Umbilical cord (tissue), 1 donor: ENCODE measurements at regions not wholly inside any gene's neighbourhood (a gene's known extent, or its start where the extent isn't known, plus 50 kb on each side); places are given as distances from the start of the nearest gene placed in this dataset.

Experiments
- DNase-seq: peaks from one replicate; pipeline ENCODE4 v3.0.0-alpha.2; 2015; ENCODE audit warnings: low spot score

DNA sequence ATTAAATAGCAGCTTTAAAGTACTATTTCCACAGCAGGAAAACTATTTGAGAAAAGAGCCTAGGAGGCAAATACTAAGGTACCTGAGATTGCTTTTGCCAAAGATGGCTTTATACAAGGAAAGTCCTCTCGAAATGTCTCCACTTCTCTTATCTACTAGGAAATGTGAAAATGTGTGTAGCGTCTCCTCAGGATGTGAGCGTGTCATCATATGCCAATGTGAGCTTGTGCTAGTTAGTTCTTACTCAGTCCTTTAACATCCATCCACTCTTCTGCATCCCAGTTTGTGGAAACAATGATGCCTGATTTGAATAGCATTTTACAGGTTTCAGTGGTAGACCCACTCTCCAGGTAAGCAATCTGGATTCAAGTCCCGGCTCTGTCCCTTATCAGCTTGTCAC lies 421.0 kb downstream of the DYNC2H1 start:
- DNase-seq: no peak

DNA sequence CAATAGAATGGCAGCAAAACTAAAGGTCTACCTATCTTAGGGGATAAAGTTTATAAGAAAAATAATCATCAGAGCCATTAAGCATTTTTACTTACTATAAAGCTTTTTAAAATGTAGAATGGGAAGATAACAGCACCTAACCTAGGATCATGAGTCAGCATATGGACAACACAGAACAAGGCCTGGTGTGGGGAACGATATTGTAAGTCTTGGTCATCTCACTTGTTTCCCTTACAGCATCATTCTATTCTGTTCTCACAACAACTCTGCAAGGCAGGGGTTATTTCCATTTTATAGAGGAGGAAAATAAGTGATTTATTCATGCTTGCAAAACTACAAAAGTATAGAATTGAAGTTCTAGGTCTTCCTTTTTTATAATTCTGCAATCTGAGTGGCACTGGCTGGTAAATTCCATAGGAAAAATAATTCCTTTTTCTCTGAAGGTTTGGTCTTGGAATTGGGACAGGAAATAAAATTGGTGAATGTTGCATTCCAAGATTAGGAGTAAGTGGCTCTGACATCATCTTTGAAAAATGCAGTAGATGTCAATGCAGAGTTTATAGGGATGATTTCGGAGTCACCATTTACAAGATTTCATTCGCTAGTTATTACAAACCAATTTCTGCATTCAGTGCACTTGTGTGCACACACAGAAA lies 423.0 kb downstream of the DYNC2H1 start:
- DNase-seq: peak; percentile 20

DNA sequence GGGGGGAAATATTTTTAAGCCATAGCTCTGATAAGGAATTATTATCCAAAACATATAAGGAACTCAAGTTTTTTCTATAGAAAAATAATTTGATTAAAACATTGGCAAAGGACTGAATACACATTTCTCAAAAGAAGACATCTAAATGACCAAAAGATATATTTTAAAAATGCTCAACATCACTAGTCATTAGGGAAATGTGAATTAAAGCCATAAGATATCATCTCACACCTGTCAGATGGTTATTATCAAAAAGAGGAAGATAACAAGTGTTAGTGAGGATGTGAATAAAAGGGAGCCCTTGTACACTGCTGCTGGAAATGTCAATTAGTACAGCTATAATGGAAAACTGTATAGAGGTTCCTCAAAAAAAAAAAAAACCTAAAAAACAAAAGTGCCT lies 425.0 kb downstream of the DYNC2H1 start:
- no peak for DNase-seq

DNA sequence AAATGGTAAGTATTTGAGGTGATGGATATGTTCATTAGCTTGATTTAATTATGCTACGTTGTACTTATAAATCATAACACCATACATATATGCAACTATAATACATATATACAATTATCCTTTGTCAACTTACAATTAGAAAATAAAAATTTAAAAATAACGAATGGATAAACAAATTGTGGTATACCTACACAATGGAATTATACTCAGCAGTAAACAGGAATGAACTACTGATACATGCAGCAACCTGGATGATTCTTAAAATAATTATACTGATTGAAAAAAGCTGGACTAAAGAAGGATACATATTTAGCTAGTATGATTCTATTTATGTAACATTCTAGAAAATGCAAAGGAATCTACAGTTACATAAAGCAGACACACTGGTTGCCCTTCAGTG lies 425.7 kb downstream of the DYNC2H1 start:
- no peak for DNase-seq

DNA sequence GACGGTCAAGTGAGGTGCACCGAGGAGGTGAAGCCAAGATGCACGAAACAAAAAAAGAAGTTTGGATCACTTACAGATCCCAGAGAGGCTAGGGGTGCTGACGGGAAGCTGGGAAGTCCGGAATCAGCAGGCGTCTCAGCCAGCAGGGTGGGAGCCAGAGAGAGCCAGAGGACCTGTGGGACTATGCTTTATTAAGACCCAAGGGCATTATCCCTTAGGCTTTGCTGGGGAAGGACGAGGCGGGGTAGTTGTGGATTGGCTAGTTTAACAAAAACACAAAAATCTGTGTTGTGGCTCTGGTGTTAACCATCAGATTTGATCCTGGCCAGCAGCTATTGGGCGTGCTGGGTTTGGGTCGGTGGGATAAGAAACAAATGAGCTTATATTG lies 427.1 kb downstream of the DYNC2H1 start:
- DNase-seq: no peak

DNA sequence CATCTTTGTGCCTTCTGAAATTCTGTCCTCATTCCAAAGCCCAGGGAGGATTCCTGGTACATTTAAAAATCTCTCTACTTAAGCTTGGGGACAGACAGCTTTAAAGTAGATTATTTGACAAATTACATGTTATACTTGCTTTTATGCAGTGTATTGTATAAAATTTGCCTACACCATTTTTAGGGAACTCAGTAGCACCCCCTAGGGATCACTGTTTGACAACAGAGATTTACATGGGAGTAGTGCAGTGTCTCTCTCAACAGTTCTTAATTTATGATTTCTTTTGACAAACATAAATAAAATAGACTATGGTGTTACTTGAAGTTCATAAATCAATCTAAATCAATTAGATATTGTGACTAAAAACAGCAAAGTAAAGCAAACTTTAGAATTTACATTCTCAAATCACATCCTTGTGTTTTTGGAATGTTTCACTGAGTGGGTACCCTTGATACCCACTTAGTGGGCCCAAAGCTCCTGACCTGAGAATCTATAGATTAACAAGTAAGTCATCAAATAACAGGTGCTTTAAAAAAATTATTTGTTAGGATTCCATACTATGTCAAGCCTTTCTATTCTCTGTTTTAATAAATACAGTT lies 428.8 kb downstream of the DYNC2H1 start:
- no peak for DNase-seq

DNA sequence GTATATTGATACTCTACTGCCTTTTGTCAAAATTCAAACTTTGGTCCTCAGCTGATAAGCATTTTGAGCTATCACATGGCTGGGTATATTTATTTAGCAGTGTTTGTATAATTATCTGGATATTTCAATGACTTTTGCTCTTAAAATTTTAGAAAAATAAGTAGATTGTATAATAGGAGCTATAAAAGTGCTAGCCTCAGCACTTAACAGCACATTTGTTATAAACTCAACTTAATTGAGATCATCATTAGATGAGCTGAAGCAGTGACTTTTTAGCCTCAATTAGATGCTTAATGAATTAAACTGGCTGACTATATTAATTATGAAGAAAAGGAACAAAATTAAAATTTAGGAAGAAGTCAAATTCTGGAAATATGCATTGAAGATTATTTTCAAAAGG lies 429.9 kb downstream of the DYNC2H1 start:
- DNase-seq: no peak

DNA sequence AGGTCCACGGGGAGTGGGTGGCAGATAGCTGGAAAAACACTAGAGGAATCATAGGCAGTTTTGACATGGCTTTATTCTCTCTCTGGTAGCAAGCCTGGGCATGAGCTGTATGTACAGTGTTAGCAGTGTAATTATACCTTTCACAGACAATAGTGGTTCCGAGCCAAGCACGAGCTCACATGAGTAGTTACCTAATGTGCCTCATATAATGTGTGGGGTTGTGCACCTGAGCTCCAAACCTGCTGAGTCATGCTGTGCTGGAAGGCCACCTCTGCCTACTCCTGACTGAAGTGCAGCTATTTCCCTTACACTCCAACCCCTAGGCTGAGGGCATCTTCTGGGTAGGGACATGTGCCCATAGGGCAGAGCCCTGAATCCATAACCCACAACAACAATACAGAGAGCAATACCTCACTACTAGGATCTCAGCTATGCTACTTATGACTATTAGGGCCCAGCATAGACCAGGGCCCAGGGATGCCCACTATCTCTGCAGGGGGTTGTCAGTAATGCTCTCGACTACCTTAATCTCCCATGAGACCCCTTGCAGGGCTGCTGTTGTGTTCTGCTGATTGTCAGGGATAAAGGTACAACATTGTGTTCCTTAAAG lies 432.1 kb downstream of the DYNC2H1 start:
- DNase-seq: no peak

DNA sequence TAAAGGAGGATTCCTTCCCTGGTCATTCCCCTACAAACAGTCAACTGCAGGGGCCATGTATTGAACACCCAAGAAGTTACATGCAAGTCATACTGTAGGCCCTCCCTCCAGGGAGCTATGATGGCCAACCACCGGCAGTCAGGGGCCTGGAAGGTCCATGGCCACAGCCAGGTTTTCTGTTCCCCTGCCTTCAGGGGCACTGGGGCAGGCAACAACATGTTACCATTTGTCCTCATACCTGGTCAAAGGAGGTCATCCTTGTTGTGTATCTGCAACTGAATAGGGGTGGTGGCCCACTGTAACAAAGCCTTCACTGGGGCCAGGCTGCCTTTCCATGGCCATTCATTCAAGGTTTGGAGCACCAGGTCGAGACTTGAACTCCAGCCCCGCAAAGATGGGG lies 433.6 kb downstream of the DYNC2H1 start:
- no peak for DNase-seq

DNA sequence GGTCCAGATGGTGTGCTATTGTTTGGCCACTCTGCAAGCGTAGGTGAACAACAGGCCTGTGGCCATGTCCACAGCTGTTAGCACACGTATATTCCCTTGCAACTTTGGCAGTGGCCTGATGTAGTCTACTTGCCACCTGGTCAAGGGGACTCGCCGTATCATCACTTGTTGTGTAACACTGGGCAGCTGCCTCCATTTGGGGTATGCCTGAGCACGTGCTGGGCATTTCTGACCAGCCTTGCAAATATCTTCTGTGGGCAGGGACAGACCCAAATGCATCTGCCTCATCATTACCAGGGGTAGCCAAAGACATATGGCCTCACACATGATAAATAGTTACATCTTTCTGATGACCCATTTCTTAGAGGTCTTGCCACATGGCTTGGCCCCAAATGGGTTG lies 434.2 kb downstream of the DYNC2H1 start:
- DNase-seq: no peak

DNA sequence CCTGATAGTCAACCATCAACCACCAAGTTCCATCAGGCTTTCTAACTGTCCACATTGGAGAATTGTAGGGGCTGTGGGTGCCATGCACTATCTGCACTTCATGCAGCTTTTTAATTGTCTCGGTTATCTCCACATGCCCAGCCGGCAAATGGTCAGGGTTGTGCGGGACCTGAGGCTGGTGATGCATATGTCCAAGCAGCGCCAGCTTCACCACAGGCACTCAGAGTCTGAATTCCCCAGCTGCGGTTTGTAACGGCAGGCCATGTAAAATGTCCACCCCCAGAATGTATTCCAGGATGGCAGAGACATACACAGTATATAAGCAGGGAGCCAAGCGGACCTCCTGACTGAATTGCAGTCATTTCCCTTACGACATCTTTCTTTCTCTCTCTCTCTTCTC lies 435.6 kb downstream of the DYNC2H1 start:
- DNase-seq: no peak

DNA sequence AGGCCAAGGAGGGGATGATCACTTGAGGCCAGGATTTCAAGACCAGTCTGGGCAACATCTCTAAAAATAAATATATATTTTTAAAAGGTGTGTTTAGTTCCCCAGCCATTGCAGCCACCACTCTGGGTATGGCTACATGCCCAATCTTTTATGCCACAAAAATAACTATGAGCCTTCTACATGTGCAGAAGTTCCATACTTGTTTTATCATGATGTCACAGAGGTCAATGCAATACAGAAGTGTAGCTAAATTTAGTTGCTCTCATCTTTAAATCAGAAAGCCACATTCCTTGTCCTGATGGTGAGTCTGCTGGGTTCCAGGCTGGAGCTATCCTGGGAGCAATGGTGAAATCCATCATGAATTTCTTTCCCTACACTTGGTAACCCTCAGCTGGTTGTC lies 436.3 kb downstream of the DYNC2H1 start:
- no peak for DNase-seq

DNA sequence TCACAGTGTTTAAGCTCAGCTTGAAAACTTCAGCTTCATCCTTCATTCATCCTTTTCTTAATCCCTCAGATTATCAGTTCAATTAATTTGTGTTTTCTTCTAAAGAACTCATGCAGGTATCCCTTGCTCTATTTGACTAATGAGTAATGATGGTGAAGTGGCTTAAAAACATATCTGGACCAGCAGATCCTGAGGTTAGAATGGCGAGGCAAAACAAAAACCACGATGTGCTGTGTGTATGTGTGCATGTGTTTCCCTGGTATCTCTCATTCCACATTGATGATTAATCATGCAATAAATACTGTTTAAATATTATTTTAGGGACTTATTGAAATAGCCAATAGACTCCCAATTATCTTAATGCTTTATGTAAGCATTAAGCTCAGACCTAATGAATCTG lies 437.0 kb downstream of the DYNC2H1 start:
- DNase-seq: no peak

DNA sequence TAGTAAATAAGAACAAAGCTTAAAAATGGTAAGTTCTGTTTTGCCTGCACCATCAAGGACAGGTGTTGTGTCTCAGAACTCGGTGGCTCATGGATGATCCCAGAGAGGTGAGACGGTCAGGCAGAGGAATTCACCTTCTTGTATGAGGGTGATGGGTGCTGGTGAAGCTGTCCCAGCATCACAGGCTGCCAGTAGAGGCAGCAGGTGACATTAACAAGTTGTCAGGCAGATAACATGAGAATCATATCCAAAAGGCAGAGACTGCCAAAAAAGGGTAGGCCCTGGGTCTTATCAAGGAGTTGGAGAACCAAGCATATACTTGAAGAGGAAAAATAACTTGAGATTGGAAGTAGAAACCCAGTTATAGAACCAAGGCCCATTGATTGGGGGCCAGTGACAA lies 437.8 kb downstream of the DYNC2H1 start:
- DNase-seq: no peak

DNA sequence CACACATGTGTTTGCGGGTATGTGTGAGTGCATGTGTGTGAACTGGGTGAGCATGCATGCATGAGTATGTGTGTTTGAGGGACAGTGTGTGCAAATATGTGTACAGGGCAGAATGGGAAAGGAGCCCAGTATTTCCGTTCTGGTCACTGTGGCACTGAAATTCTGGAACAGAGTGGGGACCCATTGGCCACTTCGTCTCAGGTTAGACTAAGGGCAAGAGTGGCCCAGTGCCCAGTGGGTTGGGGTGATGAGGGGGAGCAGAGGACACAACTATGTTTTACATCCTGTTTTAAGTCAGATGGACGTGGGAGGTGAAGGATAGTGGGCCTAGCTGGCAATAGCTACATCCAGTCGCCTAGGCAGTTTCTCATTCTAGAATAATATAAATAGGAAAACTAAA lies 438.5 kb downstream of the DYNC2H1 start:
- DNase-seq: no peak

DNA sequence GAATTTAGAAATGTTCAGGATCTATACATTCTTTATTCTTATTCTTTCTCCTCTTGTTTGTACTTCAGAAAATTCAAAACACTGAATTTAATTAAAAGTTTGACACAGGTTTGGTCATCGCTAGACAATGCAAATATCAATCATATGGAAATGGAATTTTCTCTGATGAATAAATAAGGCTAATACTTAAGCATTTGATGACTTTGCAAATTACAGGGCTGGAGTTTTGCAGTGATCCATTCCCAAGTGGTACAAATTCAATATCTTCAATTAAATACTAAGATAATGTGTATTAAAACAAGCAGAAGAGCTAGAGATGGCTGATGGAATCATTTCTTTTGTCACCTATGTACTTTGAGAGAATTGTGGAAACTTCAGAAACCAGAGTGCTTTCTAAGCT lies 439.6 kb downstream of the DYNC2H1 start:
- DNase-seq: no peak

DNA sequence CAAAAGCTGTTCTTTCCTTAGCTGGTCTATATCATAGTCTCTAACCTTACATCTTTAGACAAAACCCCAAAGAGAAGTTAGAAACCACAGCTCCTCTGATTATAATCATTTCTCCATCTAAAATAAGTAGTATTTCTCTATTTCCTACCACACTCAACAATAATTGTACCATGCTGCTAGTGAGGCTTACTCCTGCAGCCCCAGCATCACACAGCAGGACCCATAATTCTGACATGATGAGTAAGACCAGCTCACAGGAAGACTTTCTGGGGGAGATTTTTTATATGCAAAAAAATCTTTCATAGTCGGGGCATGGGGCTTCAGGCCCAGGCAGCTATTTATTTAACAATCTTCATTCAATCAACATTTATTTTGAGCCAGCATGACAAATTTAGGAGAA lies 441.6 kb downstream of the DYNC2H1 start:
- no peak for DNase-seq

DNA sequence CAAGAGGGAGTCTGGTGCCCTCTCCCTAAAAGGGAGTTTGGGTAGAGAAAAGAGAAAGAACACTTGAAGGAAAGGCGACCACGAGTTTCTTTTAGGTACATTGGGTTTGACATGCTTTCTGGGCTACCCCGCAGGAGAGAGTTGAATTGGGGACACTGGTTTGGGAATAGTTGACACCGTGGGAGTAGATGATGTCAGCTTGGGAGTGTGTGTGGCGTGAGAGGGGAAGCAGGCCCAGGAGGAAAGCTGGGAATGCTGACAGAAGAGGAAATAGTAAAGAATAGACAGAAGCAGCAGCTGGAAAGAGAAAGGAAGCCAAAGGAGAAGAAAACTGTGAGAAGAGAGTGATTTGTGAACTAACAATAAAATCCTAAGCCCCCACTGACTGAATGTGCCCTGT lies 442.9 kb downstream of the DYNC2H1 start:
- DNase-seq: no peak

DNA sequence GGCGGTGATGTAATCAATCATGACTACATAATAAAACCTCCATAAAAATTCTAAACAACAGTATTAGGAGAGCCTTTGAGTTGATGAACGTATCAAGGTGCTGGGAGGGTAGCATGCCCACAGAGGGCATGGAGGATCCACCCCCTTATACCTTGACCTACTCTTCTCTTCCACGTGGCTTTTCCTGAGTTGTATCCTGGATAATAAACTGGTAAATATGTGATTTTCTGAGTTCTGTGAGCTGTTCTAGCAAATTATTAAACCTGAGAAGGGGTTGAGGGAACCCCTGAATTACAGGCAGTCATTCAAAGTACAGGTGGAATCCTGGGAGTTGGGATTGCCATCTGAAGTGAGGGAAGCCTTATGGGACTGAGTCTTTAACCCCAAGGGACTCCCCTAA lies 446.9 kb downstream of the DYNC2H1 start:
- no peak for DNase-seq

DNA sequence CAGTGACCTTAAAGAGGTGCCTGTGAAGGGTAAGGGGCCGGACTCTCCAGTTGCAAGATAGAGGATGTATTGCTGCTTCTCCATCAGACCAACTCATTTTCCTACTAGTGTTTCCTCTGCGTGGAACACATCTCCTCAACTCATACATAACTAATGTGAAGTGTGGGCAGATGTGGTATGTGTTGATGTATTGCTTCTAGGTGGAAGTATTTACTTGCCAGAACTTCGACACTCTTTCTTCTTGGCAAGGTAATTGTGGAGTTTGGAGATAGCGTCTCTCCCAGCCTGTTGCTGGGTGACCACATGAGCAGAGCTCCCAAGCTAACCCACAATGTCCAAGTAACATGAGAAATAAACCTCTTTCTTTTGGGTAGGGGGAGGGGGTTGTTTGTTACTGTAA lies 456.9 kb downstream of the DYNC2H1 start:
- DNase-seq: no peak

DNA sequence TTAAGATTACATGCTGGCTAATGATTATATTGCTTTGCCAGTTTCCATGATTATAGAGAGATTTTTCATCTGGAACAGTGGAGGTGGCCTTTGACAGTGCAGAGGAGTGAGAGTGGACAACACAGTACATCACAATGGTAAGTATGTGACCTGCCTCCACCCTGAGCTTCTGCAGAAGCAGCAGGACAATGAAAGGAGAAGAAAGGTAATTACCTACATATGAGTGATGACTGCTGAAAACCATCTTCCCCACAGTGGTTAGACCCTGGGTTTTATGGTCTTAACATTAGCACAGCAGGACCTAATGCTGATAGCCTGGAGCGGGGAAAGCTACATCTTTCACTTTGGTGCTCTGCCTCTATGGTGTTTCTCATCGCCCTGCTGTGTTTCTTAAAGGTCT lies 454.7 kb upstream of the DDI1 start:
- DNase-seq: no peak

DNA sequence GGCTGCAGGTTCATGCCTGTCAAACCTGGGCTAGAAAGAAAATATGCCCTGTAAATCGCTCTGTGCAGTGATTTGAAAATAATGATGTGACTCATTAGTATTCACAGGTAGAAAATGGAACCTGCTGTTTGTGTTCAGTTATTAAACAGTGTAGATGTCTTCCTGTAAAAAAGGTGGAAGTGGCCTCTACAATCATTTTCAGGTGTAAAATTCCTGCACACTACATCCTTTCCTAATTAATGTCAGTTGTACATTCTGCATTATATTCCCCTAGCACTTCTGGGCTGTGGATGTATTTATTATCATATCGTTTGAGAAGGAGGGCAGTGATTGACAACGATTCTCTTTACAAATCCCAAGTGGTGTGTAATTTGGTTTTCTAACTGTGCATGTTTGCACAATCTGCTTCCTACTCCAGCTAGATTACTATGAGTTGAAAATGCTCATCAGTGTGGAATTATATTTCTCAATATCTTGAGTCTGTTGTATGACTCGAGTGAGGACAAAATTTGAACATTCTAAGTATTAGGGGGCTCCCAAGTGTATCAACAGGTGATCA lies 454.0 kb upstream of the DDI1 start:
- no peak for DNase-seq

DNA sequence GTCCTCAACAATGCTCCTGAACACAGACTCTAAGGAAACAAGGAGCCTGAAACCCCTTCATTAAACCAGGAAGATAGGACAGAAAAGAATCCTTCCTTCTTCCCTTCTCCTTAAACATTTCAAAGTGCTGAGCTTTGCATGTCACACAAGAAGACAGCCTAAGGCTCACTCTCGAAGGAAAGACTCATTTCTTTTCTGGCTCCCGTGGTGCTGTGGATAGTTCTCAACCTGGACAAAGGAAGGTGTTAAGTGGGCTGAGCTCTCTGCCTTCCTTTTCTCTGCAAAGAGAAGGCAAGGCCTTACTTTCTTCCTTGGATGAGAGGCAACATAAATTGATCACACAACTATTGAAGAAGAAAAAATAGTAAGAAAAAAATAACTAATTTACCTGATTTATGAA lies 452.4 kb upstream of the DDI1 start:
- no peak for DNase-seq
